ENCODE measurements at regions not wholly inside any gene's neighbourhood (a gene's known extent, or its start where the extent isn't known, plus 50 kb on each side); places are given as distances from the start of the nearest gene placed in this dataset.

GRCh38 chr5:3380689-3381088 is 214.9 kb upstream of the IRX1 start:
- TF ChIP-seq EZH2 (IDR thresholded peaks at IDR 0.05) (no peak), POLR2AphosphoS5 (IDR thresholded peaks at IDR 0.05; ENCODE audit: low read depth, low read length) (no peak), RAD21 (IDR thresholded peaks at IDR 0.05; ENCODE audit: low read depth) (no peak), MAX (IDR thresholded peaks at IDR 0.05) (no peak), POLR2A (IDR thresholded peaks at IDR 0.05; ENCODE audit: borderline replicate concordance, extremely low read depth, insufficient read depth, insufficient read length) (no peak), SIN3A (IDR thresholded peaks at IDR 0.05; ENCODE audit: low read depth) (no peak), CEBPB (IDR thresholded peaks at IDR 0.05; ENCODE audit: low read depth) (no peak), JUND (IDR thresholded peaks at IDR 0.05) (no peak), YY1 (IDR thresholded peaks at IDR 0.05; ENCODE audit: extremely low read depth, insufficient replicate concordance, low read depth, low read length) (no peak)
- TF ChIP-seq, protein P1, sequence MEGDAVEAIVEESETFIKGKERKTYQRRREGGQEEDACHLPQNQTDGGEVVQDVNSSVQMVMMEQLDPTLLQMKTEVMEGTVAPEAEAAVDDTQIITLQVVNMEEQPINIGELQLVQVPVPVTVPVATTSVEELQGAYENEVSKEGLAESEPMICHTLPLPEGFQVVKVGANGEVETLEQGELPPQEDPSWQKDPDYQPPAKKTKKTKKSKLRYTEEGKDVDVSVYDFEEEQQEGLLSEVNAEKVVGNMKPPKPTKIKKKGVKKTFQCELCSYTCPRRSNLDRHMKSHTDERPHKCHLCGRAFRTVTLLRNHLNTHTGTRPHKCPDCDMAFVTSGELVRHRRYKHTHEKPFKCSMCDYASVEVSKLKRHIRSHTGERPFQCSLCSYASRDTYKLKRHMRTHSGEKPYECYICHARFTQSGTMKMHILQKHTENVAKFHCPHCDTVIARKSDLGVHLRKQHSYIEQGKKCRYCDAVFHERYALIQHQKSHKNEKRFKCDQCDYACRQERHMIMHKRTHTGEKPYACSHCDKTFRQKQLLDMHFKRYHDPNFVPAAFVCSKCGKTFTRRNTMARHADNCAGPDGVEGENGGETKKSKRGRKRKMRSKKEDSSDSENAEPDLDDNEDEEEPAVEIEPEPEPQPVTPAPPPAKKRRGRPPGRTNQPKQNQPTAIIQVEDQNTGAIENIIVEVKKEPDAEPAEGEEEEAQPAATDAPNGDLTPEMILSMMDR (IDR thresholded peaks at IDR 0.05 in 2 of 3, conservative IDR thresholded peaks at IDR 0.05 in 1 of 3; ENCODE audit: borderline replicate concordance in 1 of 3, insufficient read depth in 1 of 3, low read depth in 2 of 3, low read length in 2 of 3): no peak
- TF ChIP-seq, protein P2, sequence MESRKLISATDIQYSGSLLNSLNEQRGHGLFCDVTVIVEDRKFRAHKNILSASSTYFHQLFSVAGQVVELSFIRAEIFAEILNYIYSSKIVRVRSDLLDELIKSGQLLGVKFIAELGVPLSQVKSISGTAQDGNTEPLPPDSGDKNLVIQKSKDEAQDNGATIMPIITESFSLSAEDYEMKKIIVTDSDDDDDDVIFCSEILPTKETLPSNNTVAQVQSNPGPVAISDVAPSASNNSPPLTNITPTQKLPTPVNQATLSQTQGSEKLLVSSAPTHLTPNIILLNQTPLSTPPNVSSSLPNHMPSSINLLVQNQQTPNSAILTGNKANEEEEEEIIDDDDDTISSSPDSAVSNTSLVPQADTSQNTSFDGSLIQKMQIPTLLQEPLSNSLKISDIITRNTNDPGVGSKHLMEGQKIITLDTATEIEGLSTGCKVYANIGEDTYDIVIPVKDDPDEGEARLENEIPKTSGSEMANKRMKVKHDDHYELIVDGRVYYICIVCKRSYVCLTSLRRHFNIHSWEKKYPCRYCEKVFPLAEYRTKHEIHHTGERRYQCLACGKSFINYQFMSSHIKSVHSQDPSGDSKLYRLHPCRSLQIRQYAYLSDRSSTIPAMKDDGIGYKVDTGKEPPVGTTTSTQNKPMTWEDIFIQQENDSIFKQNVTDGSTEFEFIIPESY (IDR thresholded peaks at IDR 0.05; ENCODE audit: extremely low read depth, insufficient replicate concordance, low read length): no peak
